ENCODE measurements at regions not wholly inside any gene's neighbourhood (a gene's known extent, or its start where the extent isn't known, plus 50 kb on each side); places are given as distances from the start of the nearest gene placed in this dataset.
"Not testable (repeated sequence)": the region's sequence is repeated elsewhere in the genome, so short reads cannot be mapped to it uniquely, and the experiment has no call there.

DNA sequence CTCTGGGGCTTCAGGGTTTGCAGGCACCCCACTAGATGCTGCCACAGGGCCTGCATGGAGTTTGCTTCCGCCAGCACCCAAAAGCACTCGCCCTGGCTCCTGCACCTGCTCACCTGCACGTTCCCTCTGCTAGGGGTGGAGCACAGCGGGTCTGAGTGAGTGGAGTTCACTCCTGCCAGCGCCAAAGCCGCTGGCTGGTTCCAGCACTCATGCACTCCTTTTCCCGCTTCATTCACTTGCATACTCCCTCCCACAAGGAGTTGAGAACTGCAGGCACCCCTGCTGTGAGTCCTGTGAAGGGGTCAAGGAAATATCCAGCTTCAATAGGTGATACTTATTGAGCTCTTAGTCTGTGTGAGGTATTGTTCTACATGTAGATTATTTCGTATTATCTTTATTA lies 537.5 kb downstream of the NR2F2 start:
- in situ Hi-C loops (cut with MboI; ENCODE audit: low sequenced_read_pairs, unreplicated experiment), result no loop called here
- TF ChIP-seq, protein P1, sequence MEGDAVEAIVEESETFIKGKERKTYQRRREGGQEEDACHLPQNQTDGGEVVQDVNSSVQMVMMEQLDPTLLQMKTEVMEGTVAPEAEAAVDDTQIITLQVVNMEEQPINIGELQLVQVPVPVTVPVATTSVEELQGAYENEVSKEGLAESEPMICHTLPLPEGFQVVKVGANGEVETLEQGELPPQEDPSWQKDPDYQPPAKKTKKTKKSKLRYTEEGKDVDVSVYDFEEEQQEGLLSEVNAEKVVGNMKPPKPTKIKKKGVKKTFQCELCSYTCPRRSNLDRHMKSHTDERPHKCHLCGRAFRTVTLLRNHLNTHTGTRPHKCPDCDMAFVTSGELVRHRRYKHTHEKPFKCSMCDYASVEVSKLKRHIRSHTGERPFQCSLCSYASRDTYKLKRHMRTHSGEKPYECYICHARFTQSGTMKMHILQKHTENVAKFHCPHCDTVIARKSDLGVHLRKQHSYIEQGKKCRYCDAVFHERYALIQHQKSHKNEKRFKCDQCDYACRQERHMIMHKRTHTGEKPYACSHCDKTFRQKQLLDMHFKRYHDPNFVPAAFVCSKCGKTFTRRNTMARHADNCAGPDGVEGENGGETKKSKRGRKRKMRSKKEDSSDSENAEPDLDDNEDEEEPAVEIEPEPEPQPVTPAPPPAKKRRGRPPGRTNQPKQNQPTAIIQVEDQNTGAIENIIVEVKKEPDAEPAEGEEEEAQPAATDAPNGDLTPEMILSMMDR (IDR thresholded peaks at IDR 0.05; ENCODE audit: borderline replicate concordance, control extremely low read depth, extremely low read depth, insufficient read depth, missing control alignments), result no peak
- no peak for DNase-seq (ENCODE audit: low spot score)

DNA sequence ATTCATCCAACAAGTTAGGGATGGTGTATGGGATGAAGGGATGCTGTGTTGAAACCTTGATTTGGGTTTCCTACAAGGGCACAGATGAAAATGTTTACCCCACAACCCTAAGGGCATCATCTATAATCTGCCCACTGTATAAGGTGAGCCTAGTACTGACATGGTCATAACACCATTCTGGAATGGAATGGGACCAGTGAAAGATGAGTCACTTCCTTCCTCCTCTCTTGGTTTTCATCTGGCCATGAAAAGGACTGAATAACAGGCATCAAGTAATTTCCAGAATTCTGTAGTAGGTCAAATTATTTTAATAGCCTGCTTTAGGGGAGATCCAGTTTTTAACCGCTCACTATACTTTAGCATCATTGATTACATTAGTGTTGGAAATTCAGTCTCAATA lies 538.6 kb downstream of the NR2F2 start:
- in situ Hi-C loops (cut with MboI; ENCODE audit: low sequenced_read_pairs, unreplicated experiment), result no loop called here
- TF ChIP-seq, protein P1 (IDR thresholded peaks at IDR 0.05; ENCODE audit: borderline replicate concordance, control extremely low read depth, extremely low read depth, insufficient read depth, missing control alignments), result no peak
- no peak for DNase-seq (ENCODE audit: low spot score)

DNA sequence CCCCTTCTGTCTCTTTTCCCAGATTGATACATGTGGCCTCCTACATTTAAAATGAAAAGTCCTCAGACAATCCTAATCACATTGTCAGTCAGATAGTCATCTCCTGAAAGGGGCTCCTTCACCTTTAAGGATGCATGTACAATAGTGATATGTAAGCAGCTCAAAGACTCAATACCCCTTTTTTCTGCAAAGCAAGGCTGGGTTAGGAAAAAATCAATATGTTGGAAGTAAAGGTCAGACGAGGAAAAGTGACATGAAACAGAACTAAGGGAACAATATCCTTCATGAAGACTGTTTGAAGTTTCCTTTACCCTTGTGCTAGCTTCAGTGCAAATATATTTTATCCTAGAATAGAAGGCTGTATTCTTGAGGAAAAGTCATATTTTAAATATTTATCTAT lies 539.3 kb downstream of the NR2F2 start:
- in situ Hi-C loops (cut with MboI; ENCODE audit: low sequenced_read_pairs, unreplicated experiment), result no loop called here
- TF ChIP-seq, protein P1 (IDR thresholded peaks at IDR 0.05; ENCODE audit: borderline replicate concordance, control extremely low read depth, extremely low read depth, insufficient read depth, missing control alignments), result no peak
- no peak for DNase-seq (ENCODE audit: low spot score)

DNA sequence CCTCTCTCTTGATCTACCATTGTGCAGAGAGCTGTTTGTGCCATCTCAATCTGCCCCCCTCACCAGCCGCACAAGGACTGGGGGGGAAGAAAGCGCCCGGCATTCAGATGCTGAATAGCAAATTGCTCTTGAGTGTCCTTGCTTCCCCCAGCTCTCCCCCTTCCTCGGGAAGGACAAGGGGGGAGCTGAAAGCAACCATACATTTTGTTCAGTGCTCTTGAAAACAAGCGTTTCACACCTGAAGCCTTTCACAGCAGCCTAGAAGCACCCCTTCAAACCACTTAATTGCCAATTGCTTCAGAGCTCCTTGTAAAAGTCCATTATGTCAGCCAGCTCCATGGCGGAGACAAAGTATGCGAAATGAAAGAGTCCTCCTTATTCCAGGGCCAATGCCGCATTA lies 540.1 kb downstream of the NR2F2 start:
- TF ChIP-seq, protein P1 (IDR thresholded peaks at IDR 0.05; ENCODE audit: borderline replicate concordance, control extremely low read depth, extremely low read depth, insufficient read depth, missing control alignments), result no peak
- in situ Hi-C loops (cut with MboI; ENCODE audit: low sequenced_read_pairs, unreplicated experiment), result no loop called here
- DNase-seq (ENCODE audit: low spot score), result no peak

DNA sequence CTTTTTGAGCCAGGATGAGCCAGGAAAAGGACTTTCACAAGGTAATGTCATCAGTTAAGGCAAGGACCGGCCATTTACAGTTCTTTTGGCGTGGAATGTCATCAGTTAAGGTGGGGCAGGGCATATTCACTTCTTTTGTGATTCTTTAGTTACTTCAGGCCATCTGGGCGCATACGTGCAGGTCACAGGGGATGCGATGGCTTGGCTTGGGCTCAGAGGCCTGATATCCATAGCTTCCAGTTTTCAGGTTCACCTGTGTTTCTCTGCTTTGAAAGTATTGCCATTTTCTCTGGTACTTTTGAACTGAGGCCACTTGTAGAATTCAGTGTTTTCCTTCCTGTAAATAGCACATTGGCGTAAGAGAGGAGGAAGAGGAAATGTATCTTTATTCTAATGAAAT lies 546.9 kb downstream of the NR2F2 start:
- in situ Hi-C loops (cut with MboI; ENCODE audit: low sequenced_read_pairs, unreplicated experiment); DNase-seq (ENCODE audit: low spot score): not testable (repeated sequence)

DNA sequence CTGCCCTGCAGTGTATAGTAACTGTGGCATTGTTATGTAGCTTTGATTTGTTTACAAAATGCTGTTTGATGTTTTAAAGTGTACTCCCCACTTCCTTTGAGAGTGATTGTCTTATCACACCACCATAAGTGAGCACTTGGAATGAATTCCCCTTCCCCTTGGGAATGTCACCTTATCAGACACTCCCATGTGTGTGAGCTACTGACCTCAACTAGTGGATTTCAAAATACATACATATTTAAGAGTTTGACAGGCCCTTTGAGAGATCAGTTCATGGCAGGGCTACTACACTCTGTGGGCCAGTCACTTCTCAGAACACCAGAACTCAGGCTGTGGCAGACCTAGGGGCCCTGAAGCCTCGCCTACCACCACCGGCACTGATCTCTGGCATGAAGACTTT lies 547.6 kb downstream of the NR2F2 start:
- TF ChIP-seq, protein P1 (IDR thresholded peaks at IDR 0.05; ENCODE audit: borderline replicate concordance, control extremely low read depth, extremely low read depth, insufficient read depth, missing control alignments), result no peak
- no peak for DNase-seq (ENCODE audit: low spot score)
- in situ Hi-C loops (cut with MboI; ENCODE audit: low sequenced_read_pairs, unreplicated experiment), result no loop called here

DNA sequence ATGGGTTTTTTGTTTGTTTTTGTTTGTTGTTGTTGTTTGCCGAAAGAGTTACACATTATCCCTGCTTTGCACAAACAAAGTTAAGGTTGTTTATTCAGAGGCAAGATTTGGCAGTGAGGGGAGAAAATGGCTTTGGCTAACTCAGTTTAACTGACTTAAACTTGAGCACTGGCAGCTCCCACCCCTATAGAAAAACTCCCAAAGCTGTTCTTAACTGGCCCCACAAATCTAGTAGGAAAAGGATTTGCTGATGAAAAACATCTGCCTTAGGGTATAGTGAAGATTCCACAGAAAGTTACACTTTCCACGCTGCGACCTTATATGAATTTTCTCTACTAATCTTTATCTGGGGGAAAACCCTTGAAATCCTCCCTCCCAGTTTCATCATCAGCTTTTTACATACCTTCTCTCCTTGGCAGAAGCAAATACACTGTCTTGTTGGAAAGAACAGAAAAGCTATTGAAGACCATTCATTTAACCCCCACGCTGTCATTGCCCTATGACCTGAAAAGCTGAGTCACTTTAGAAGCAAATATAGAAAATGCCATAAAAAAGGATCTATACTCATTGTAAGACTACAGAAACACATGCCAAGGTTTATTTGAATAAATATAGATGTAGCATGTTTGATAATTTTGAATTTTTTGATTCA lies 551.7 kb downstream of the NR2F2 start:
- in situ Hi-C loops (cut with MboI; ENCODE audit: low sequenced_read_pairs, unreplicated experiment), result no loop called here
- TF ChIP-seq, protein P1 (IDR thresholded peaks at IDR 0.05; ENCODE audit: borderline replicate concordance, control extremely low read depth, extremely low read depth, insufficient read depth, missing control alignments), result no peak
- DNase-seq (ENCODE audit: low spot score), result no peak

Data from GM13976 (cell line).